Gastroesophageal sphincter (tissue), 4 donors: ENCODE measurements at regions not wholly inside any gene's neighbourhood (a gene's known extent, or its start where the extent isn't known, plus 50 kb on each side); places are given as distances from the start of the nearest gene placed in this dataset.
"Not testable (repeated sequence)": the region's sequence is repeated elsewhere in the genome, so short reads cannot be mapped to it uniquely, and the experiment has no call there.

Source experiments
- ATAC-seq: fragments of 150-250 bp; one replicate; pipeline ENCODE4 v1.9.1; 2016; ENCODE audit warnings: mild to moderate bottlenecking, moderate library complexity
- H3K27ac ChIP-seq, 4 donors: fragments of 200-600 bp; sonication (generic) in 3 of 4; 1 replicate in 3 of 4; 2 replicates in 1 of 4; pipeline ENCODE4 v1.5.1; 2016 to 2019
- H3K27me3 ChIP-seq: fragments of 200-600 bp; sonication (generic); one replicate; pipeline ENCODE4 v1.5.1; 2019
- H3K36me3 ChIP-seq, 2 donors: fragments of 200-600 bp; sonication (generic); one replicate each; pipeline ENCODE4 v1.5.1; 2019; ENCODE audit warnings: control low read depth in 1 of 2
- H3K4me1 ChIP-seq, 3 donors: fragments of 200-600 bp; sonication (generic); 1 replicate in 2 of 3; 2 replicates in 1 of 3; pipeline ENCODE4 v1.5.1; 2016 to 2019; ENCODE audit warnings: control low read depth in 2 of 3
- H3K4me3 ChIP-seq, 2 donors: fragments of 200-600 bp; sonication (generic); one replicate each; pipeline ENCODE4 v1.5.1; 2019; ENCODE audit warnings: mild to moderate bottlenecking in 1 of 2, moderate library complexity in 1 of 2
- H3K9me3 ChIP-seq, 3 donors: fragments of 200-600 bp; sonication (generic); one replicate each; pipeline ENCODE4 v1.5.1; 2017 to 2019; ENCODE audit warnings: control low read depth in 2 of 3
- CTCF ChIP-seq, 4 experiments: fragments of 200-600 bp in 2 of 4; fragments of 450-650 bp in 2 of 4; sonication (generic) in 1 of 4; IDR thresholded peaks; one replicate each; pipeline ENCODE4 v1.5.1; 2017 to 2019; ENCODE audit warnings: antibody characterized with exemption in 4 of 4, mild to moderate bottlenecking in 2 of 4, moderate library complexity in 2 of 4
- EP300 ChIP-seq: sonication (generic); formaldehyde crosslinking; IDR thresholded peaks from one replicate; pipeline ENCODE4 v1.6.1; 2017; ENCODE audit warnings: antibody characterized with exemption, mild to moderate bottlenecking
- POLR2A ChIP-seq, 2 donors: fragments of 450-650 bp; IDR thresholded peaks; one replicate each; pipeline ENCODE4 v1.6.1; 2017; ENCODE audit warnings: antibody characterized with exemption in 2 of 2, mild to moderate bottlenecking in 2 of 2, moderate library complexity in 1 of 2
- POLR2AphosphoS5 ChIP-seq: sonication (generic); formaldehyde crosslinking; IDR thresholded peaks from one replicate; pipeline ENCODE4 v1.6.1; 2017; ENCODE audit warnings: antibody characterized with exemption
- WGBS, 2 donors: methylation state at CpG; one replicate each; pipeline ENCODE4 v1.1.5; 2018; ENCODE audit warnings: low coverage in 1 of 2; 5-methylcytosine and 5-hydroxymethylcytosine counted together

GRCh38 chr7:4345004-4345403, 337.1 kb upstream of the FOXK1 start:
- Histone ChIP-seq H3K27ac (no peak overlapping the region), H3K4me1 (no peaks in the 10 kb centered on the region), H3K9me3 (peaks cover 0 to 24% (median 0%) of the 10 kb centered on the region in 3 donors), H3K27me3 (no peaks in the 10 kb centered on the region), H3K4me3 (no peak overlapping the region), H3K36me3 (no peaks in the 10 kb centered on the region)
- WGBS, 2 donors: no CpG with 5 or more reads among the region's 5 CpGs
- no peak for ATAC-seq
- TF ChIP-seq EP300: no peak
- no peak for TF ChIP-seq CTCF (IDR thresholded peaks at IDR 0.05)
- TF ChIP-seq POLR2AphosphoS5: no peak
- TF ChIP-seq POLR2A (IDR thresholded peaks at IDR 0.05): no peak

- no peaks in the 10 kb centered on the region for H3K4me1 ChIP-seq
- H3K36me3 ChIP-seq: no peaks in the 10 kb centered on the region
- H3K9me3 ChIP-seq: peaks cover 0 to 19% (median 0%) of the 10 kb centered on the region in 3 donors
- H3K4me3 ChIP-seq: no peak overlapping the region
- WGBS, 2 donors: 83 to 100% methylated on average over 1 of the region's 1 CpG
- peaks cover 4% of the 10 kb centered on the region for H3K27me3 ChIP-seq
- no peak for TF ChIP-seq EP300
- no peak for TF ChIP-seq POLR2A (IDR thresholded peaks at IDR 0.05)
- no peak for ATAC-seq
- H3K27ac ChIP-seq: no peak overlapping the region
Measured at GRCh38 chr7:4352069-4352468, 330.0 kb upstream of the FOXK1 start.

- Histone ChIP-seq H3K9me3 (no peaks in the 10 kb centered on the region), H3K36me3 (no peaks in the 10 kb centered on the region), H3K27ac (no peak overlapping the region), H3K4me3 (no peak overlapping the region), H3K4me1 (no peaks in the 10 kb centered on the region), H3K27me3 (peaks cover 10% of the 10 kb centered on the region)
- WGBS, 2 donors: 81 to 92% methylated on average over 3 to 5 of the region's 5 CpGs
- ATAC-seq: no peak
- TF ChIP-seq EP300 (no peak), POLR2AphosphoS5 (no peak), CTCF (IDR thresholded peaks at IDR 0.05) (no peak), POLR2A (IDR thresholded peaks at IDR 0.05) (no peak)
Measured at GRCh38 chr7:4361774-4362173, 320.3 kb upstream of the FOXK1 start.

GRCh38 chr7:4383584-4383983, 298.5 kb upstream of the FOXK1 start:
- Histone ChIP-seq H3K4me1 (no peaks in the 10 kb centered on the region), H3K4me3 (no peak overlapping the region), H3K27me3 (peaks cover 19% of the 10 kb centered on the region), H3K9me3 (peaks cover 0 to 21% (median 0%) of the 10 kb centered on the region in 3 donors), H3K36me3 (no peaks in the 10 kb centered on the region), H3K27ac (no peak overlapping the region)
- 63 to 69% methylated on average over 5 to 10 of the region's 12 CpGs for WGBS, 2 donors
- no peak for TF ChIP-seq POLR2AphosphoS5
- TF ChIP-seq CTCF (IDR thresholded peaks at IDR 0.05): no peak
- no peak for ATAC-seq

- no peak overlapping the region for H3K27ac ChIP-seq
- no peak for ATAC-seq
- H3K4me3 ChIP-seq: no peak overlapping the region
- no peaks in the 10 kb centered on the region for H3K36me3 ChIP-seq
- WGBS, 2 donors: 43 to 44% methylated on average over 6 of the region's 6 CpGs
- TF ChIP-seq POLR2A (IDR thresholded peaks at IDR 0.05) (no peak), CTCF (IDR thresholded peaks at IDR 0.05) (no peak), EP300 (no peak), POLR2AphosphoS5 (no peak)
- no peaks in the 10 kb centered on the region for H3K4me1 ChIP-seq
- peaks cover 28% of the 10 kb centered on the region for H3K27me3 ChIP-seq
- H3K9me3 ChIP-seq: no peaks in the 10 kb centered on the region
Measured at GRCh38 chr7:4386190-4386589, 295.9 kb upstream of the FOXK1 start.

GRCh38 chr7:4391103-4391502, 291.0 kb upstream of the FOXK1 start:
- peaks cover 0 to 14% (median 0%) of the 10 kb centered on the region in 3 donors for H3K9me3 ChIP-seq
- H3K4me1 ChIP-seq, H3K36me3 ChIP-seq, H3K4me3 ChIP-seq, ATAC-seq, H3K27me3 ChIP-seq, H3K27ac ChIP-seq: not testable (repeated sequence)
